NCI-H2081 treated with DMSO at 0.1 percent for 48 hours (cell line): ENCODE measurements at regions not wholly inside any gene's neighbourhood (a gene's known extent, or its start where the extent isn't known, plus 50 kb on each side); places are given as distances from the start of the nearest gene placed in this dataset.

ENCODE experiments used
- DNase-seq: peaks from one replicate; lab custom pipeline; 2025; lab: John Stamatoyannopoulos, UW

GRCh38 chr2:9756692-9757250, 86.5 kb upstream of the TAF1B start:
- no peak for DNase-seq

GRCh38 chr2:9757501-9758264, 85.6 kb upstream of the TAF1B start:
- DNase-seq, result no peak

GRCh38 chr2:9758741-9759140, 84.5 kb upstream of the TAF1B start:
- DNase-seq, result no peak

- DNase-seq, result no peak
Observed at GRCh38 chr2:9760069-9760901, 83.0 kb upstream of the TAF1B start.

GRCh38 chr2:9760902-9761228, 82.4 kb upstream of the TAF1B start:
- no peak for DNase-seq

GRCh38 chr2:9761577-9761976, 81.7 kb upstream of the TAF1B start:
- DNase-seq, result no peak

GRCh38 chr2:9762164-9762563, 81.1 kb upstream of the TAF1B start:
- no peak for DNase-seq

- no peak for DNase-seq
Observed at GRCh38 chr2:9762941-9763340, 80.3 kb upstream of the TAF1B start.

GRCh38 chr2:9763356-9764152, 79.7 kb upstream of the TAF1B start:
- no peak for DNase-seq

GRCh38 chr2:9764153-9764778, 79.0 kb upstream of the TAF1B start:
- no peak for DNase-seq

- no peak for DNase-seq
Observed at GRCh38 chr2:9765611-9766531, 77.4 kb upstream of the TAF1B start.

- DNase-seq, result no peak
Observed at GRCh38 chr2:9767656-9768281, 75.5 kb upstream of the TAF1B start.

- DNase-seq, result no peak
Observed at GRCh38 chr2:9768388-9768787, 74.9 kb upstream of the TAF1B start.

- DNase-seq, result no peak
Observed at GRCh38 chr2:9769171-9770005, 73.9 kb upstream of the TAF1B start.

- no peak for DNase-seq
Observed at GRCh38 chr2:9770006-9770307, 73.3 kb upstream of the TAF1B start.

GRCh38 chr2:9770308-9771100, 72.8 kb upstream of the TAF1B start:
- no peak for DNase-seq

- DNase-seq, result no peak
Observed at GRCh38 chr2:9771101-9771449, 72.2 kb upstream of the TAF1B start.

- no peak for DNase-seq
Observed at GRCh38 chr2:9771481-9772017, 71.7 kb upstream of the TAF1B start.
